ENCODE measurements at regions not wholly inside any gene's neighbourhood (a gene's known extent, or its start where the extent isn't known, plus 50 kb on each side); places are given as distances from the start of the nearest gene placed in this dataset.

- WGBS, 5 donors = 86 to 92% (median 92%) methylated on average over 1 to 2 of the region's 2 CpGs
- intact Hi-C loops (cut with DNase I; ENCODE audit: low total_unique reads) = no loop called here
- no peak for TF ChIP-seq POLR2A (IDR thresholded peaks at IDR 0.05)
- no peak for TF ChIP-seq POLR2AphosphoS5 (IDR thresholded peaks at IDR 0.05)
- DNase-seq = no peak
- Histone ChIP-seq H3K27ac (no peak overlapping the region), H3K4me3 (no peak overlapping the region), H3K9me3 (peaks cover 0 to 5% (median 0%) of the 10 kb centered on the region in 4 donors), H3K36me3 (no peaks in the 10 kb centered on the region), H3K27me3 (no peaks in the 10 kb centered on the region), H3K4me1 (no peaks in the 10 kb centered on the region)
Measured at GRCh38 chr21:27315373-27315772, 348.5 kb upstream of the ADAMTS5 start.

DNA sequence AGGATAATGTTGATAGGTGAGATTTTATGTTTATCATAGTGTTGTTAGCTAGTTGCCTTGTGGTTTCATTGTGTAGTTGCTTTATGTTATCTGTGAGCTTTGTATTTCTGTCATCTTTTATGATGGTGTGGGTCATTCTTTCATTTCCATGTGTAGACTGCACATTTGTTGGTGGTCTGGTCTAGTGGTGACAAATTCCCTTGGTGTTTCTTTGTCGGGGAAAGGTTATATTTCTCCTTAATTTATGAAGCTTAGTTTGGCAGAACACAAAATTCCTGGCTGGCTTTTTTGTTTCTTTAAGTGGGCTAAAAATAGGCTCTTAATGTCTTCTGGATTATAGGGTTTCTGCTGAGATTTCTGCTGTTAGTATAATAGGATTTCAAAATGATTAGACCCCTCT lies 347.2 kb upstream of the ADAMTS5 start:
- Histone ChIP-seq H3K4me3 (no peak overlapping the region), H3K27me3 (no peaks in the 10 kb centered on the region), H3K36me3 (no peaks in the 10 kb centered on the region), H3K27ac (no peak overlapping the region), H3K9me3 (peaks cover 0 to 5% (median 0%) of the 10 kb centered on the region in 4 donors), H3K4me1 (no peaks in the 10 kb centered on the region)
- TF ChIP-seq CTCF (IDR thresholded peaks at IDR 0.05) (no peak), POLR2AphosphoS5 (IDR thresholded peaks at IDR 0.05) (no peak), EP300 (IDR thresholded peaks at IDR 0.05) (no peak), POLR2A (IDR thresholded peaks at IDR 0.05) (no peak)
- DNase-seq = no peak
- WGBS, 5 donors = 47 to 83% (median 65%) methylated on average over 1 of the region's 1 CpG
- intact Hi-C loops (cut with DNase I; ENCODE audit: low total_unique reads) = no loop called here

GRCh38 chr21:27306791-27307775 lies 340.2 kb upstream of the ADAMTS5 start:
- Histone ChIP-seq H3K4me3 (no peak overlapping the region), H3K36me3 (no peaks in the 10 kb centered on the region), H3K9me3 (no peaks in the 10 kb centered on the region), H3K27ac (peak overlapping the region in 1 of 5 donors; percentile 2), H3K27me3 (no peaks in the 10 kb centered on the region), H3K4me1 (peaks cover 0 to 6% (median 0%) of the 10 kb centered on the region in 4 donors)
- TF ChIP-seq POLR2AphosphoS5 (IDR thresholded peaks at IDR 0.05) = no peak
- no peak for TF ChIP-seq POLR2A (IDR thresholded peaks at IDR 0.05)
- TF ChIP-seq CTCF (IDR thresholded peaks at IDR 0.05) = no peak
- TF ChIP-seq EP300 (IDR thresholded peaks at IDR 0.05) = no peak
- intact Hi-C loops (cut with DNase I; ENCODE audit: low total_unique reads) = no loop called here
- 50 to 63% (median 58%) methylated on average over 4 of the region's 4 CpGs for WGBS, 5 donors
- DNase-seq = peak in 1 of 2 donors; percentile 54

GRCh38 chr21:27306206-27306605 lies 339.3 kb upstream of the ADAMTS5 start:
- intact Hi-C loops (cut with DNase I; ENCODE audit: low total_unique reads) = no loop called here
- Histone ChIP-seq H3K9me3 (no peaks in the 10 kb centered on the region), H3K4me3 (no peak overlapping the region), H3K27ac (no peak overlapping the region), H3K4me1 (peaks cover 0 to 6% (median 0%) of the 10 kb centered on the region in 4 donors), H3K36me3 (no peaks in the 10 kb centered on the region), H3K27me3 (no peaks in the 10 kb centered on the region)
- no peak for DNase-seq
- no peak for TF ChIP-seq POLR2AphosphoS5 (IDR thresholded peaks at IDR 0.05)

DNA sequence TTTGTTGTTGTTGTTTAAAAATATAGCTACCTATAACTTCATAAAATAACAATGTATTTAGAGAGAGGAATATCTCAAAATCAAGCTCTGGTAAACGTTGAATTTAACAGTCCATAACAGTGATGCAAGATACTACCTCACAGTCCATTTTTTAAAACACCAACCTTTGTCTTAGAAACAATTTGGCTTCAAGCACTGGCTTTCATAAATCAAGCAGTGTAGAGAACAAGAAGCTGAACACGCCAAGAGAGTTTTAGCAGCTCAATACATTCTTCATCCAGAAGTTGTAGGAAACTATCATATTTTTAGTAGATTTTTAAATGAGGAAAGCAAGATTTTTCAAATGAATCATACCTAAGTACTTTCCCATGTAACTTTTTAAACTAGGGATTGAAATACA lies 334.3 kb upstream of the ADAMTS5 start:
- Histone ChIP-seq H3K36me3 (no peaks in the 10 kb centered on the region), H3K27me3 (no peaks in the 10 kb centered on the region), H3K4me1 (no peaks in the 10 kb centered on the region), H3K9me3 (peaks cover 0 to 7% (median 3%) of the 10 kb centered on the region in 4 donors), H3K27ac (no peak overlapping the region), H3K4me3 (no peak overlapping the region)
- peak in 1 of 2 donors; percentile 41 for DNase-seq
- no peak for TF ChIP-seq EP300 (IDR thresholded peaks at IDR 0.05)
- TF ChIP-seq POLR2A (IDR thresholded peaks at IDR 0.05) = no peak
- no peak for TF ChIP-seq CTCF (IDR thresholded peaks at IDR 0.05)
- TF ChIP-seq POLR2AphosphoS5 (IDR thresholded peaks at IDR 0.05) = no peak
- WGBS, 5 donors = 57 to 75% (median 71%) methylated on average over 2 of the region's 2 CpGs
- intact Hi-C loops (cut with DNase I; ENCODE audit: low total_unique reads) = no loop called here
